Tibial nerve (tissue), 3 donors: ENCODE measurements at regions not wholly inside any gene's neighbourhood (a gene's known extent, or its start where the extent isn't known, plus 50 kb on each side); places are given as distances from the start of the nearest gene placed in this dataset.

ENCODE experiments used
- CTCF ChIP-seq, 5 experiments: fragments of 200-600 bp in 3 of 5; fragments of 450-650 bp in 2 of 5; sonication (generic) in 3 of 5; IDR thresholded peaks; one replicate each; pipeline ENCODE4 v1.5.1; 2016 to 2019; ENCODE audit warnings: antibody characterized with exemption in 5 of 5, mild to moderate bottlenecking in 3 of 5, moderate library complexity in 2 of 5
- POLR2A ChIP-seq, 2 donors: fragments of 450-650 bp; IDR thresholded peaks; one replicate each; pipeline ENCODE4 v1.6.1; 2017; ENCODE audit warnings: antibody characterized with exemption in 2 of 2, mild to moderate bottlenecking in 2 of 2, moderate library complexity in 2 of 2

GRCh38 chr20:22880277-22880676, 154.8 kb upstream of the SSTR4 start:
- TF ChIP-seq POLR2A (IDR thresholded peaks at IDR 0.05) (no peak), CTCF (IDR thresholded peaks at IDR 0.05) (no peak)
